Glutamatergic neuron (in vitro differentiated cells): ENCODE measurements at regions not wholly inside any gene's neighbourhood (a gene's known extent, or its start where the extent isn't known, plus 50 kb on each side); places are given as distances from the start of the nearest gene placed in this dataset.
"Not testable (repeated sequence)": the region's sequence is repeated elsewhere in the genome, so short reads cannot be mapped to it uniquely, and the experiment has no call there.

Experiments
- DNase-seq: peaks from one replicate; pipeline ENCODE4 v3.0.0; 2022
- H3K27ac Mint-ChIP-seq: one replicate; pipeline ENCODE4 v1.8.0; 2020; ENCODE audit warnings: mild to moderate bottlenecking, mixed read lengths, inconsistent platforms; ENCODE audit not compliant: unreplicated experiment
- H3K27me3 Mint-ChIP-seq: one replicate; pipeline ENCODE4 v1.8.0; 2020; ENCODE audit warnings: mild to moderate bottlenecking, moderate library complexity, mixed read lengths, inconsistent platforms; ENCODE audit not compliant: unreplicated experiment
- H3K36me3 Mint-ChIP-seq: one replicate; pipeline ENCODE4 v1.8.0; 2020; ENCODE audit warnings: mild to moderate bottlenecking, mixed read lengths, inconsistent platforms; ENCODE audit not compliant: unreplicated experiment
- H3K4me1 Mint-ChIP-seq: one replicate; pipeline ENCODE4 v1.8.0; 2020; ENCODE audit warnings: mild to moderate bottlenecking, low read depth, mixed read lengths, inconsistent platforms; ENCODE audit not compliant: unreplicated experiment
- H3K4me3 Mint-ChIP-seq: one replicate; pipeline ENCODE4 v1.8.0; 2020; ENCODE audit warnings: mild to moderate bottlenecking, mixed read lengths, inconsistent platforms; ENCODE audit not compliant: unreplicated experiment
- H3K9me3 Mint-ChIP-seq: one replicate; pipeline ENCODE4 v1.8.0; 2020; ENCODE audit warnings: mild to moderate bottlenecking, moderate library complexity, mixed read lengths, inconsistent platforms; ENCODE audit not compliant: unreplicated experiment
- CTCF ChIP-seq: fragments of 200-600 bp; sonication (generic); IDR thresholded peaks from one replicate; pipeline ENCODE4 v1.5.0; 2021; ENCODE audit not compliant: partially characterized antibody, unreplicated experiment

- no peak overlapping the region for H3K4me3 Mint-ChIP-seq
- no peaks in the 10 kb centered on the region for H3K4me1 Mint-ChIP-seq
- DNase-seq: no peak
- no peak for TF ChIP-seq CTCF
- peaks cover 4% of the 10 kb centered on the region for H3K36me3 Mint-ChIP-seq
- no peaks in the 10 kb centered on the region for H3K27me3 Mint-ChIP-seq
- no peaks in the 10 kb centered on the region for H3K9me3 Mint-ChIP-seq
- no peak overlapping the region for H3K27ac Mint-ChIP-seq
Observed at GRCh38 chr6:3918469-3918868, 69.3 kb downstream of the FAM50B start.

GRCh38 chr6:3919130-3919628, 70.0 kb downstream of the FAM50B start:
- H3K4me1 Mint-ChIP-seq: no peaks in the 10 kb centered on the region
- no peak overlapping the region for H3K27ac Mint-ChIP-seq
- no peak for DNase-seq
- peaks cover 1% of the 10 kb centered on the region for H3K27me3 Mint-ChIP-seq
- no peak for TF ChIP-seq CTCF
- H3K4me3 Mint-ChIP-seq: no peak overlapping the region
- H3K36me3 Mint-ChIP-seq: peaks cover 4% of the 10 kb centered on the region
- no peaks in the 10 kb centered on the region for H3K9me3 Mint-ChIP-seq

- Mint-ChIP-seq H3K9me3 (no peaks in the 10 kb centered on the region), H3K4me1 (peaks cover 4% of the 10 kb centered on the region), H3K4me3 (no peak overlapping the region), H3K36me3 (peaks cover 4% of the 10 kb centered on the region), H3K27ac (no peak overlapping the region), H3K27me3 (peaks cover 2% of the 10 kb centered on the region)
- DNase-seq: no peak
- TF ChIP-seq CTCF: no peak
Observed at GRCh38 chr6:3919849-3920248, 70.7 kb downstream of the FAM50B start.

GRCh38 chr6:3920321-3920720, 71.1 kb downstream of the FAM50B start:
- Mint-ChIP-seq H3K27me3 (peaks cover 7% of the 10 kb centered on the region), H3K9me3 (peaks cover 2% of the 10 kb centered on the region), H3K27ac (no peak overlapping the region), H3K4me3 (no peak overlapping the region), H3K36me3 (peaks cover 4% of the 10 kb centered on the region), H3K4me1 (peaks cover 9% of the 10 kb centered on the region)
- TF ChIP-seq CTCF: no peak
- DNase-seq: no peak

- peaks cover 7% of the 10 kb centered on the region for H3K27me3 Mint-ChIP-seq
- peaks cover 2% of the 10 kb centered on the region for H3K9me3 Mint-ChIP-seq
- no peak for DNase-seq
- H3K4me1 Mint-ChIP-seq: peaks cover 15% of the 10 kb centered on the region
- H3K36me3 Mint-ChIP-seq: peaks cover 4% of the 10 kb centered on the region
- no peak overlapping the region for H3K4me3 Mint-ChIP-seq
- H3K27ac Mint-ChIP-seq: no peak overlapping the region
- TF ChIP-seq CTCF: no peak
Observed at GRCh38 chr6:3921663-3922062, 72.5 kb downstream of the FAM50B start.

GRCh38 chr6:3922619-3923018, 73.4 kb downstream of the FAM50B start:
- DNase-seq, H3K36me3 Mint-ChIP-seq, H3K27ac Mint-ChIP-seq, H3K27me3 Mint-ChIP-seq, H3K4me3 Mint-ChIP-seq, H3K9me3 Mint-ChIP-seq: not testable (repeated sequence)
- peaks cover 15% of the 10 kb centered on the region for H3K4me1 Mint-ChIP-seq

- Mint-ChIP-seq H3K4me1 (peaks cover 15% of the 10 kb centered on the region), H3K27ac (peak overlapping the region; percentile 91), H3K4me3 (peak overlapping the region; percentile 28)
- not testable (repeated sequence) for H3K9me3 Mint-ChIP-seq, H3K27me3 Mint-ChIP-seq, H3K36me3 Mint-ChIP-seq, DNase-seq
Observed at GRCh38 chr6:3925223-3926149, 76.3 kb downstream of the FAM50B start.
